ENCODE measurements at regions not wholly inside any gene's neighbourhood (a gene's known extent, or its start where the extent isn't known, plus 50 kb on each side); places are given as distances from the start of the nearest gene placed in this dataset.

GRCh38 chr3:178421069-178421468 is 115.2 kb upstream of the KCNMB2 start:
- no peak for TF ChIP-seq CTCF (IDR thresholded peaks at IDR 0.05; ENCODE audit: low read depth, low read length)
- H3K9me3 ChIP-seq (ENCODE audit: control insufficient read depth, insufficient read depth, low read length): no peaks in the 10 kb centered on the region
- no peak overlapping the region for H3K27ac ChIP-seq (ENCODE audit: low read depth, low read length)
- no peak for DNase-seq (ENCODE audit: low read depth, low spot score)
- no peak overlapping the region for H3K4me3 ChIP-seq (ENCODE audit: low read depth, low read length)
- ChIA-PET CTCF (interaction anchor here (1.7 kb wide), 1 partner anchor 15 kb away, joined by 8 read pairs; no protein-coding TSS in a partner anchor), POLR2A (no interaction called here)
- no peaks in the 10 kb centered on the region for H3K27me3 ChIP-seq (ENCODE audit: control insufficient read depth, insufficient read depth, low read length)

- POLR2A ChIA-PET: no interaction called here
- no peak overlapping the region for H3K27ac ChIP-seq (ENCODE audit: low read depth, low read length)
- CTCF ChIA-PET: no interaction called here
- H3K9me3 ChIP-seq (ENCODE audit: control insufficient read depth, insufficient read depth, low read length): no peaks in the 10 kb centered on the region
- H3K4me3 ChIP-seq (ENCODE audit: low read depth, low read length): no peak overlapping the region
- no peak for DNase-seq (ENCODE audit: low read depth, low spot score)
- no peak for TF ChIP-seq CTCF (IDR thresholded peaks at IDR 0.05; ENCODE audit: low read depth, low read length)
- no peaks in the 10 kb centered on the region for H3K27me3 ChIP-seq (ENCODE audit: control insufficient read depth, insufficient read depth, low read length)
Observed at GRCh38 chr3:178422406-178422805, 113.8 kb upstream of the KCNMB2 start.

- ChIA-PET POLR2A (no interaction called here), CTCF (interaction anchor here (1.5 kb wide), 2 partner anchors 9 to 539 kb away, joined by 4 to 7 read pairs; no protein-coding TSS in a partner anchor)
- Histone ChIP-seq H3K27ac (ENCODE audit: low read depth, low read length) (no peak overlapping the region), H3K27me3 (ENCODE audit: control insufficient read depth, insufficient read depth, low read length) (no peaks in the 10 kb centered on the region), H3K9me3 (ENCODE audit: control insufficient read depth, insufficient read depth, low read length) (no peaks in the 10 kb centered on the region), H3K4me3 (ENCODE audit: low read depth, low read length) (no peak overlapping the region)
- DNase-seq (ENCODE audit: low read depth, low spot score): no peak
- no peak for TF ChIP-seq CTCF (IDR thresholded peaks at IDR 0.05; ENCODE audit: low read depth, low read length)
Observed at GRCh38 chr3:178428037-178428436, 108.2 kb upstream of the KCNMB2 start.

GRCh38 chr3:178434206-178434805 is 101.9 kb upstream of the KCNMB2 start:
- ChIA-PET POLR2A (no interaction called here), CTCF (interaction anchor here (1.0 to 7.3 kb wide), 6 partner anchors 11 to 887 kb away, joined by 3 to 127 read pairs (median 5); no protein-coding TSS in a partner anchor)
- H3K27ac ChIP-seq (ENCODE audit: low read depth, low read length): no peak overlapping the region
- H3K27me3 ChIP-seq (ENCODE audit: control insufficient read depth, insufficient read depth, low read length): no peaks in the 10 kb centered on the region
- no peak for DNase-seq (ENCODE audit: low read depth, low spot score)
- TF ChIP-seq CTCF (IDR thresholded peaks at IDR 0.05; ENCODE audit: low read depth, low read length): peak; percentile 27; the same call in 1 of the 2 replicates
- H3K4me3 ChIP-seq (ENCODE audit: low read depth, low read length): no peak overlapping the region
- no peaks in the 10 kb centered on the region for H3K9me3 ChIP-seq (ENCODE audit: control insufficient read depth, insufficient read depth, low read length)

- Histone ChIP-seq H3K9me3 (ENCODE audit: control insufficient read depth, insufficient read depth, low read length) (no peaks in the 10 kb centered on the region), H3K27ac (ENCODE audit: low read depth, low read length) (no peak overlapping the region), H3K4me3 (ENCODE audit: low read depth, low read length) (no peak overlapping the region), H3K27me3 (ENCODE audit: control insufficient read depth, insufficient read depth, low read length) (no peaks in the 10 kb centered on the region)
- no peak for TF ChIP-seq CTCF (IDR thresholded peaks at IDR 0.05; ENCODE audit: low read depth, low read length)
- CTCF ChIA-PET: interaction anchor here (0.6 to 7.3 kb wide), 12 partner anchors 9 to 886 kb away, joined by 3 to 127 read pairs (median 6); no protein-coding TSS in a partner anchor
- DNase-seq (ENCODE audit: low read depth, low spot score): no peak
- POLR2A ChIA-PET: no interaction called here
Observed at GRCh38 chr3:178435575-178435974, 100.7 kb upstream of the KCNMB2 start.
